EL (cell line): ENCODE measurements at regions not wholly inside any gene's neighbourhood (a gene's known extent, or its start where the extent isn't known, plus 50 kb on each side); places are given as distances from the start of the nearest gene placed in this dataset.
A peak's percentile ranks its signal among the peaks of the same experiment; 100 is the strongest.
"Not testable (repeated sequence)": the region's sequence is repeated elsewhere in the genome, so short reads cannot be mapped to it uniquely, and the experiment has no call there.

Source experiments
- DNase-seq: peaks from one replicate; pipeline ENCODE4 v3.0.0-alpha.2; 2016

- peak; percentile 45 for DNase-seq
These were observed 445.4 kb upstream of the DEFB115 start for GRCh38 chr20:30811885-30812671.

- no peak for DNase-seq
These were observed 444.6 kb upstream of the DEFB115 start for GRCh38 chr20:30812739-30813411.

- DNase-seq, result not testable (repeated sequence)
These were observed 443.8 kb upstream of the DEFB115 start for GRCh38 chr20:30813412-30814311.

DNA sequence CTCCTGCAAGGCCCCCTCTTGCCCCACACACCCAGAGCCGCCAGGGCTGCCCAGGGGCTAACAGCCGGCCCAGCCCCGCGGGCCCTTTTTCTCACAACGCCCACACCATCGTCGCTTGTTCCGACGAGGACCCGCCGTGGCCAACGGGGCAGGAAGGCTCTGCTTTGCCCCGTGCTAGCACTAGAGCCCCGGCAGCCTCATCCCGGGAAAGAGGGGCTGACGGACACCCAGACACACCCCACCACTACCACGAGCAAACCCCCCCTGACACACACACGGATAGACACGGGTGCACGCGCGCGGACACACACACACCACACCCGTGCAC, 443.2 kb upstream of the DEFB115 start:
- not testable (repeated sequence) for DNase-seq

- not testable (repeated sequence) for DNase-seq
These were observed 442.4 kb upstream of the DEFB115 start for GRCh38 chr20:30815027-30815576.

DNA sequence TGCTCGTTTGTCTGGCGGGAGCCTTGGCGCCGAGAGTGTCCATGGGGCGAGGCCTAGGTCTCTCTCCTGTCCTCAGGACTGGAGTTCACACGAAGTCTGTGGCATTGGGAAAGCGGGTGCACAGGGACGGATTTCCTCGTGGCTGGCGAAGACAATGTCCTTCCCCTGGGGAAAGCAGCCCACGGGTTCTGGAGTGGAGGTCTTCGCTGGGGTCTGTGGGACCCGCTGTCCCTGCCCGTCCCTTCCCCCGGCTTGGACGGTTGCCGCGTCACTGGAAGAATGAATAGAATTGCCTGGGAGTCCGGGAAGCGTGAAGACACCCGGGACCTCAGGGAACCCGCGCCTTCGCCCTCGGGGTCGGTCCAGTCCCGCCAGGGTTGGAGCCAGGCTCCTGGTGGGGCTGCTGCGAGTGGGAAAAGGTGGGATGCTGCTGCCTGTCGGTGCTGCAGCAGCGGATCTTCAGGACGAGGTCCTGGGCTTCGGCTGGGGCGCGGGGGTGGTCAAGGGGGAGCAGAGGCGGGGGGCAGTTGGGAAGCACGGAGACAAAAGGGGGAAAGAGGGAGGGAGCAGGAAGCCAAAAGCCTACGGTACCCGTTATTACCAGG, 441.8 kb upstream of the DEFB115 start:
- no peak for DNase-seq

DNA sequence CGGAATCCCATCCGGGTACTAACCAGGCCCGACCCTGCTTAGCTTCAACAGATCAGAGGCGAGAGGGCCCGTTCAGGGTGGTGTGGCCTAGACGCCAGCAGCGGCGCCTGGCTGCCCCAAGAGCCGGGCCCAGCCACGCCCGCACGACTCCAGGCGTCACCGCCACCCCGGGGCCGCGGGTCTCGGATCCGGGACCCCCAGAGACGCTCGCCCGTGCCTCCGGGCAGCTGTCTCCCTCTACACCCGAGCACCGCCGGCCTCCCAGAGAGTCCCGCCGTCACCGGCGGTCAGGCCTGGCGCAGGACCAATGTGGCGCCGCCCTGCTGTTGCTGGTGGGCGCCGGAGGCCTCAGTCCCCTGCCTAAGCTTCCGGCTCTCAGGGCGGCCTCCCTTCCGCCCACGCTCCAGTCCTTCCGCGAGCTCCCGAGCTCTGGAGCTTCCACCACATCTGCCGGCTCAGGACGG, 441.2 kb upstream of the DEFB115 start:
- no peak for DNase-seq

DNA sequence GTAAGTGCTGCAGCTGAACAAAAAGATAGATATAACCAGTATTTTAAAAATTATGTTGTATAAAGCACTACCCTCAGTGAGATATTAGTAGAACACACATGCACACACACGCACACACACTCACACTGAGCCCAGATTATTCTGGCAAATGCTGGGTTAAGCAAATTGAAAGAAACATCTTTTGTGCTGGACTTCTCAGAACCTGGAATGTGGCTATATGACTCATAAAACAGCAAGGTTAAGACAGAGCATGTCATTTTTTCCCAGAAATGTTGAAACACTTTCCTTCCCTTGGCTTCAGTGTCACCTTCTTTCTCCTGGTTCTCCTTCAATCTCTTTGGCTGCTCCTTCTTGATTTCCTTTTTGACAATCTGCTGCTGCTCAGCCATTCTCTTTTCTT, 435.8 kb upstream of the DEFB115 start:
- not testable (repeated sequence) for DNase-seq

- DNase-seq, result not testable (repeated sequence)
These were observed 432.8 kb upstream of the DEFB115 start for GRCh38 chr20:30824666-30825065.

GRCh38 chr20:30845923-30846322, 411.5 kb upstream of the DEFB115 start:
- not testable (repeated sequence) for DNase-seq

- not testable (repeated sequence) for DNase-seq
These were observed 389.2 kb upstream of the DEFB115 start for GRCh38 chr20:30868271-30868670.

GRCh38 chr20:30871127-30871526, 386.3 kb upstream of the DEFB115 start:
- DNase-seq, result not testable (repeated sequence)

GRCh38 chr20:30872252-30872651, 385.2 kb upstream of the DEFB115 start:
- not testable (repeated sequence) for DNase-seq

DNA sequence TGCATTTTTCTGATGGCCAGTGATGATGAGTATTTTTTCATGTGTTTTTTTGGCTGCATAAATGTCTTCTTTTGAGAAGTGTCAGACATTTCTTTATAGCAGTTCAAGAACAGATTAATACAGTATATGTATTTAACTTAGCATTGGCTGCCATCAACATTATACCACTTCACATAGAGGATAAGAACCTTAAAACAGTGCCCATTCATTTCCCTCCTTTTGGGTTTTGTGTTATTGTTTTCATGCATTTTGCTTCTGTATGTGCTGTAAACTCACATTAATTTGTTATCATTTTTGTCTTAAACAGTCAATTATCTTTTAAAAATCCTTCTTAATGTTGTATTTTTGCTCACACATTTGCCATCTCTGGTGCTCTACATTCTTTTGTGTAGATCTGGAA, 381.6 kb upstream of the DEFB115 start:
- DNase-seq, result not testable (repeated sequence)

GRCh38 chr20:30891400-30891799, 366.1 kb upstream of the DEFB115 start:
- DNase-seq, result not testable (repeated sequence)

DNA sequence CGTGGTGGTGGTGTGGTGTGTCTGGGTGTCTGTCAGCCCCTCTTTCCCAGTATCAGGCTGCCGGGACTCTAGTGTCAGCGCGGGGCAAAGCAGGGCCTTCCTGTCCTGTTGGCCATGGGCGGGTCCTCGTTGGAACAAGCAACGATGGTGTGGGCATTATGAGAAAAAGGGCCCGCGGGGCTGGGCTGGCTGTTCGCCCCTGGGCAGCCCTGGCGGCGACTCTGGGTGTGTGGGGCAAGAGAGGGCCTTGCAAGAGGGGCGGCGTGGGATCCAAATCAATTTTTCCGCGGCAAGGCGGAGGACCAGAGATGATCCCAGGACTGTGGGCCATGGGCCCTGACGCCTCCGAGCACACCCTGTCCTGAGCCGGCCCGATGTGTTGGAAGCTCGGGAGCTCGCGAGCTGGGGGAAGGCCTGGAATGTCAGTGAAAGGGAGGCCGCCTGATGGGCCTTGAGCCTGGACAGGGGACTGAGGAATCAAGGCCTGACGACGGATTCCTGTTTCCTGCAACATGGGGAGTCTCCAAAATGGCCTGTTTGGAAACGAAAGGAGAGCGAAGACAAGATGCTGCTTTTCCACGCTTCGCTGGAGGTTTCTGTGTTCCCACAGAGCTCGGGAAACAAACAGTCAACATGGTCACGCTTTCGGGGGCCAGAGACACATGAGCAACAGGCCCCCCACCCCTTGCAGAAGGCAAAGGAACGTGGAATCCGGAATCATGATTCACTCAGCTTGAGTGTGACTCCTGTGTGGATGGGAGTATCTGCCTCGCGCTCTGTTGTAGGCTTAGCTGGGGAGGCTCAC, 364.7 kb upstream of the DEFB115 start:
- no peak for DNase-seq

DNA sequence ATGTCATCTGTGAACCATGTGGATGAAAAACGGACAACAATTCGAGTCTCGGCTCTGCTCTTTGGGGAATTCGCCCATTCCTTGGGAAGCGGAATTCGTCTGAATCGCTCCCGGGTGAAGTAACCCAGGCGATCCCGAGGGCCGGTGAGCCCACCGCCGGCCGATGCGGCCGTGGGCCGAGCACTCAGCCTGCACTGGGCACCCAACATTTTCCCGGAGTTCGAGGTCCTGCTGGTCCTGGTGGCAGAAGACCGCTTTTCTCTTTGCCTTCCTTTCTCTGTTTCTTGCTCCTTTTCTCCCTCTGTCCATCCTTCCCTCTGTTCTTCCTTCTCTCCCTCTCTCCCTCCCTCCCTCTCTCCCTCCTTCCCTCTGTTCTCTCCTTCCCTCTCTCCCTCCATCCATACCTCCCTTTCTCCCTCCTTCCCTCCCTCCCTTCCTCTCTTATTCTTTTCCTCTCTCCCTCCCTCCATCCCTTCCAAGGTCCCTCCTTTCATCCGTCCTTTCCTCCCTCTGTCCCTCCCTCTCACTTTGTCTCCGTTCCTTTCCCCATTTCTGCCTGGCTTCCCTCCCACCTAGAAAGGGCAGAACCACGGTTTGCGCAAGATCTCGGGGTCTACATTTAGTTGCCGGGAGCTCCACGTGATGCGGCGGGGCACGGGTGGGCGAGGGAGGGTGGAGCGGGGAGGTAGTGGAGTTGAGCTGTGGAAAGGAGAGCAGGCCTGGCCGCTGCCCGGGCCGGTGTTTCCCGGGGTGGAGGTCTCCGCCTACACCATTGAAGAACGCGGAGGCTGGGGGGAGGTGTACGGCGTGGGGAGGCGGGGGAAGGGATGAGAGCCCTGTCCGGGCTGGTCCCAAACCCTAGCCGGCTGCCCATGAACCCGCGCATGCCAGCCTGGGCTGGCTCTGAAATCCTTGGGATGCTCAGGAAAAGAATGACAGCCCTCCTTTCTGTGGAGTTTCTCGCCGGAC, 363.8 kb upstream of the DEFB115 start:
- not testable (repeated sequence) for DNase-seq

GRCh38 chr20:30894707-30895353, 362.6 kb upstream of the DEFB115 start:
- not testable (repeated sequence) for DNase-seq

DNA sequence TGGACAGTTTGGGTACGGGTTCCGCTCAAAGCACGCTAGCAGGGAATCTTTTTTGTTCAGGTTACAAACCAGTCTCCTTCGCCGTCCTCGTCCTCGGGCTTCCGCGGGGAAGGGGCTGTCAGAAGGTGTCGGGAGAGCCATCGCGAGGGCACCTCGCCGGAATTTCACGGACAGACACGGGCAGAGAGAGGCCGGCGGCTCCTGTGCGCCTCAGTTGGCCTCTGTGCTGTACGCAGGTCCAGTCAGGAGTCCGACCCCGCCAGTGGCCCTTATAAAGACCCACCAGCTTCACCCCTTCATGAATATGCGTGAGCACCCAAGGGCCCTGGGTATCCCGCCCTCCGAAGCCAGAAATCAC, 362.1 kb upstream of the DEFB115 start:
- not testable (repeated sequence) for DNase-seq
